Middle frontal gyrus (tissue), 1 donor: ENCODE measurements at regions not wholly inside any gene's neighbourhood (a gene's known extent, or its start where the extent isn't known, plus 50 kb on each side); places are given as distances from the start of the nearest gene placed in this dataset.

Experiments used
- DNase-seq: peaks from one replicate; pipeline ENCODE4 v3.0.0-alpha.2; 2015; ENCODE audit warnings: low spot score; ENCODE audit errors: extremely low spot score

DNA sequence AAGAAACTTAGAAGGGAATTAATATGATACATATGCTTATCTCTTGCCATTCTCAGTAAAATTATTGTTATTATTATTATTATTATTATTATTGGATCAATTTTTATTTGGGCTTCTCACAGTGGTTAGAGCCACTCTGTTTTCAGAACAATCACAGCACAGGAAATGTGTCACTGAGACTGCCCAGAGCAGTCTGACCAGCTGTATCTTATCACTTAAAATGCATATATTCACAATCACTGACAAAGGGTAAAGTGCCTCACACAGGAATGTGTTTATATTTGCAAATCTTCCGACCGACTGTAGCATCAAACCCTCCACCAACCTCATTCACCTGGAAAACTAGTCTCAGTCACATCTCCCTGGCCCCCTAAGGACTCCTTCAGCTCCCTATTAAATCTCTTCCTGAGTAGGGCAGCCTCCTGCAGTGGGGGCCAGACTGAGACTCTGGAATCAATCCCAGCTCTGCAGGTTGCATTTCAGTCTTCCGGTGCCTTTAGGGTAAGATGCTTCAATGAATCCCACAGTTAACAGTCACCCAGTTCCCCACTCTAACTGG, 738.3 kb upstream of the SLITRK5 start:
- no peak for DNase-seq

DNA sequence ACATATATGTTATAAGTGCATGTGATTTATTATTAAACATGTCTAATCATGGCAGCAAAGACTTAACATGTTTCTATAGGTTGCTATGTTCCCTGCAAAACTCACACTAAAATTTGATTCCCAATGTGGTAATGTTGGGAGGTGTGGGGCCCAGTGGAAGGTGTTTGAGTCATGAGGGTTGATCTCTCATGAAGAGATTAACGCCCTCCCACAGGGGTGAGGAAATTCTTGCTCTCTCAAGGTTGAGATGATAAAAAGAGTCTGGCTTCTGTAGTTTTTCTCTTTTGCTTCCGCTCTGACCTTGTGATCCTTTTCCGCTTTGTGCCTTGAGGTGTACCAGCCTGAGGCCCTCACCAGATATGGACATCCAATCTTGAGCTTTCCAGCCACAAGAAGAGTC, 737.5 kb upstream of the SLITRK5 start:
- no peak for DNase-seq

- no peak for DNase-seq
These were observed 733.9 kb upstream of the SLITRK5 start for GRCh38 chr13:86937316-86937715.

- no peak for DNase-seq
These were observed 725.6 kb upstream of the SLITRK5 start for GRCh38 chr13:86945584-86945983.

GRCh38 chr13:86946734-86947133, 724.4 kb upstream of the SLITRK5 start:
- DNase-seq, result no peak

GRCh38 chr13:86954341-86954740, 716.8 kb upstream of the SLITRK5 start:
- no peak for DNase-seq

DNA sequence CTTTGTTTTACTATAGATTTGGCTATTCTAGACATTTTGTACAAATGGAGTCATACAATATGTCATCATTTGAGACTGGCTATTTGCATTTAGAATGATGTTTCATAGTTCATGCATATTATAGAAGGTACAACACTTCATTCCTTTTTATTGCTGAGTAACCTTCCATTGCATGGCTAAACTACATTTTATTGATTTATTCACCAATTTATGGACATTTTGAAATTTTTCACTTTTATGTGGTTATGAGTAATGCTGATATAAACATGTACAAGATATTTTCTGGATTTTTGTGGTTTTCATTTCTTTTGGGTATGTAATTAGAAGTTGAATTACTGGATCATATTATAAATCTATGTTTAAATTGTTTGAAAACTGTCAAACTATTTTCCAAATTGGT, 710.3 kb upstream of the SLITRK5 start:
- DNase-seq, result no peak

DNA sequence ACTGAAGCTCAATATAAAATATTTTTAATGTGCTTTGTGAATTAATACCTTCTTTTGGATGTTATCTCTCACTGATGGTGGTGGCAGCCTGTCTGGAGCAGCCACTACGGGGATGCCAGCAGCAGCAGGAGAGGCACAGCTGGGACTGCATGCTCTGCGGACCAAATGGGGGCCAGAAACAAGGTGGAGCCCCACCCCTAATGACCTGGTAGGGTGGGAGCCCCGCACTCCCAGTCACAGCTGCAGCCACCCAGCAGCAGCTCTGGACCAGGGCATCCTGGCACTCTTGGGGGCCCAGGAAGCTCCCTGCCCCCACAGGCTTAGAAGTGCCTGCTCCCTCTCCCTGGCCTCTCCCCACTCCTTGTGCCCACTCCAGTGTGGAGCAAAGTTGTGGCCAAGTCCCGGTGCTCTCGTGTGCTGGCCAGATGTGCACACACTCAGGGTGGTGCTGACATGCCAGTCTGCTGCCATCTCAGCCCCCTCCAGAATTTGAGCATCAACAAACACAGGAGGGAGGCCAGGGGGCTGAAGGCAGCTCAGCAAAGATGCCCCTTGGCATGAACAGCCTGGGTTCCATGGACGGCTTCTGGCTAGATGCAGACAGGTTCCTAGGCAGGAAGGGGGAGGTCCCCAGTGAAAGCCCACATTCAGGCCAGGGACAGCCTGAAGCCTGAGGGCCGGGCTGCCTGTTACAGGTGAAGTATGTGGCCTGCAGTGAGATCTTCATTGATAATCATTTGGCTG, 696.7 kb upstream of the SLITRK5 start:
- DNase-seq, result no peak

DNA sequence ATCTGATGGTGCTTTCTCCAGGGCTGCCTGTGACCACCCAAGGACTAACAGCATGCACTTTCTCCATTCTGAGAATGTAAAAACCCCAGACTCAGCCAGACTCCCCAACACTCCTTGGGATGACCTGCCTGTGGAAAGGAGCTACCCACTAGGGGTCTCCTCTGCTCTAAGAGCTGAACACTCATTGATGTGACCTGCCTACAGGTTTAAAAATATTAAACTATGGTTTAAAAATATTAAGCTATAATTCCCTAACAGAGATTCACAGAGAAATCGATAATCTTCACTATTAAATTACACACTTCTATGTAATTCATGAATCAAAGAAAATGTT, 696.2 kb upstream of the SLITRK5 start:
- DNase-seq, result no peak

GRCh38 chr13:86976521-86977324, 694.4 kb upstream of the SLITRK5 start:
- no peak for DNase-seq

DNA sequence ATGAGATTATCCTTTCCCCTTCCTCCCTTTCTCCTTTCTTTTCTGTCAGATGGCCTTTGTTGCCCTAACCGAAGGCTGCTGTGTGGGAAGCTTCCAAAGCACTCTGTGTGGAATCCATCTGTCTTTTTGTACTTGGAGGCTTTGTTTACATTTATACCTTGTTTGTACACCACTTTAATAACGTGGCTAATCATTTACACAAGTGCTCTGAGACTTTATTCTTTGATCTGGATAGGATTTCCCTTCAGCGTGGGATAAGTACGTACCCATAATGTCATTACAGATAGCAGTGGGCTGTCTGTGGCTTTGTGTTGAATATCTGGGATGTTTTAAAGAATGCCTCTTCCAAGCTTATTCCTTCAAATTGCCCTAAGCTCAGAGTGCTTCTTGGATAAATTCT, 684.7 kb upstream of the SLITRK5 start:
- no peak for DNase-seq

GRCh38 chr13:86992251-86992650, 678.9 kb upstream of the SLITRK5 start:
- DNase-seq, result no peak

DNA sequence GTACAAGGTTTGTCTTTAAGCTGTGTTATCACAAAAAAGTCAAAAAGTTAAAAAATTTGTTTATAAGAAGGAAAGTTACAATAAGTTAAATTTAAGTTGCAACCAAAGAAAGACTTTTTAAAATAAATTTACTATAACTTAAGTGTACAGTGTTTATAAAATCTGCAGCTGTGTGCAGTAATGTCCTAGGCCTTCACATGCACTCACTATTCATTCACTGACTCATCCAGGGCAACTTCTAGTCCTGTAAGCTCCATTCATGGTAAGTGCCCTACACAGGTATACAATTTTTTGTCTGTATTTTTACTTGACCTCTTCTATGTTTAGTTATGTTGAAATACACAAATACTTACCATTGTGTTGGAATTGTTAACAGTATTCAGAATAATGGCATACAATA, 667.9 kb upstream of the SLITRK5 start:
- no peak for DNase-seq

- DNase-seq, result no peak
These were observed 665.7 kb upstream of the SLITRK5 start for GRCh38 chr13:87005511-87005910.

DNA sequence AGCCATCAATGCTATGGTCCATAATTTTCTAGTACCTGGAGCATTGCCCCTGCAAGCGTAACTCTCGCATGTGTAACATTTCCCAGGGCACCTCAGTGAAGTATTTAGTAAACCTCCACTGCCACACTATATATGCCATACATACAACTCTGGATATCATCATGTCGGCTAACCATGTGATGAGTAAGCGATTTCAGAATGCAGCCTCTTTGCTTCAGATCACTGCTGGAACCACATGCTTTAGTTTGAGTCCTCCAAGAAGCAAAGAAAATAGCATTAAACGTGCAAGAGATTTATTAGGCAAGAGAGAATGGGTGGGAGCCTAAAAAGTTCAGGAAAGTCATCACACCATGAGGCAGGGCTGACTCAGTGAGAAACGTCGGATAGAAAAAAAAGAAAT, 635.6 kb upstream of the SLITRK5 start:
- no peak for DNase-seq

DNA sequence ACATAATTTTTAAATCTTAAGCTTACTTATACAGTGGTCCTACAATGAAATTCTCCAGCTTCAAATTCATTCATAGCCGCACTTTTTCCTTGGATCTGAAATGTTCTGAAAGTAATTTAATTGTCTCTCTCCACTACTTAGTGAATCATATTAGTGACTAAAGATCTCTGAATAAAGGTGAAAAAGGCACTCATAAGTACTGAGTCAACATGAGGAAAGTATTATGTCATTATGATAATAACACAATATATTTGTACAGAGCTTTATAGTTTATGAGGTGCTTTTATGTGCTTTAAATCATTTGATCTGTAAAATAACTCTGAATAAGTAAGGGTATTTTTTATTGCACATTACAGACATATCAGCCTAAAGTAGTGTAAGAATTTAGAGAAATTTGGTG, 628.2 kb upstream of the SLITRK5 start:
- no peak for DNase-seq

- no peak for DNase-seq
These were observed 618.4 kb upstream of the SLITRK5 start for GRCh38 chr13:87052731-87053130.

- no peak for DNase-seq
These were observed 613.2 kb upstream of the SLITRK5 start for GRCh38 chr13:87057807-87058520.

- no peak for DNase-seq
These were observed 612.3 kb upstream of the SLITRK5 start for GRCh38 chr13:87058786-87059329.

DNA sequence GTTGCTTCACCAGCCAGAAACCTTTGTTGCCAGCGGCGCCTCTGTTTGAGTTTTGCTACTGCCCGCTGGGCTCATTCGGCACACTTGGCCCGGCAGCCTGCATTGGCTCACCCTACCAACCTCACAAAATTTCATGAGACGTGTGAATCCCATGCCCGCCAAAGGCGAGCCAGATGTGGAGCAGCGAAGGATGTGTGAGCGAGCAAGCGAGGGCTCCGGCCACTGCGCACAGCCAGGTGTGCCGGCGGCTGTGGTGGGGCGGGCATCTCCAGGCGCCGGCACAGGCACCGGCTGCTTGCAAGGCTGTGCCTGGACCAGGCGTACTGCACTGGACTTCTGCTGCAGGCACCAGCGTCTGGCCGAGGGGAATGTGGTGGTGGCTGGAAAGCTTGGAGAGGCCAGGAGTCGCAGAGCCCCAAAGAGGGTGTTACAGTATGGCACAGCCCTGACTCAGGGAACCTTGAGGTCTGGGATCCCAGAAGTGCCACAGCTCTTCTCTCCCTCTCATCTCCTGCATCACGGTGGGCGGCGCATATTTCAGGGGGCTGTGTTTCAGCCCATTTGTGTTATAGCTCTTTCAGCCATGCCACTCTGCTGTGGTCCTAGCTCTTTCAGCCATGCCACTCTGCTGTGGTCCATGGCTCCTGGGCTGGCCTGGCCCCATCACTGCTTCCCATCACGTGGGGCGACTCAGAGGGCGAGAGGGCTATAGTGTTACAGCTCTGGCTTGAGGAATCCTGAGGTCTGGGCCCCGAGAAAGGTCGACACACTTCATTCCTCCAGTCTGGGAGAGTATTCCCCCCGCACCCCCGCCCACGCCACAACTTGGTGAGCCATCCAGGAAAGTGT, 592.0 kb upstream of the SLITRK5 start:
- no peak for DNase-seq
